ENCODE measurements at regions not wholly inside any gene's neighbourhood (a gene's known extent, or its start where the extent isn't known, plus 50 kb on each side); places are given as distances from the start of the nearest gene placed in this dataset.

- Histone ChIP-seq H3K27ac (ENCODE audit: low read length) (no peak overlapping the region), H3K4me3 (ENCODE audit: low read length in 2 of 2) (no peak overlapping the region), H3K36me3 (ENCODE audit: control insufficient read depth in 2 of 2, insufficient read depth in 2 of 2, low read length in 2 of 2) (no peaks in the 10 kb centered on the region), H3K27me3 (ENCODE audit: control insufficient read depth in 1 of 2, insufficient read depth in 2 of 2, low read length in 2 of 2) (no peaks in the 10 kb centered on the region), H3K9me3 (ENCODE audit: control insufficient read depth in 2 of 2, low read length in 2 of 2) (no peaks in the 10 kb centered on the region), H3K9ac (ENCODE audit: low read length in 2 of 2) (no peak overlapping the region), H3K4me1 (ENCODE audit: control insufficient read depth, insufficient read depth, low read length) (no peaks in the 10 kb centered on the region)
Observed at GRCh38 chr4:153954654-153955053, 165.8 kb upstream of the SFRP2 start.

- no peaks in the 10 kb centered on the region for H3K4me1 ChIP-seq (ENCODE audit: control insufficient read depth, insufficient read depth, low read length)
- no peak overlapping the region for H3K9ac ChIP-seq (ENCODE audit: low read length in 2 of 2)
- no peak overlapping the region for H3K4me3 ChIP-seq (ENCODE audit: low read length in 2 of 2)
- H3K36me3 ChIP-seq (ENCODE audit: control insufficient read depth in 2 of 2, insufficient read depth in 2 of 2, low read length in 2 of 2), result no peaks in the 10 kb centered on the region
- H3K27ac ChIP-seq (ENCODE audit: low read length), result no peak overlapping the region
- H3K27me3 ChIP-seq (ENCODE audit: control insufficient read depth in 1 of 2, insufficient read depth in 2 of 2, low read length in 2 of 2), result no peaks in the 10 kb centered on the region
- no peaks in the 10 kb centered on the region for H3K9me3 ChIP-seq (ENCODE audit: control insufficient read depth in 2 of 2, low read length in 2 of 2)
Observed at GRCh38 chr4:153950100-153950979, 161.5 kb upstream of the SFRP2 start.

GRCh38 chr4:153948041-153948440 is 159.2 kb upstream of the SFRP2 start:
- no peak overlapping the region for H3K9ac ChIP-seq (ENCODE audit: low read length in 2 of 2)
- no peak overlapping the region for H3K4me3 ChIP-seq (ENCODE audit: low read length in 2 of 2)
- no peak overlapping the region for H3K27ac ChIP-seq (ENCODE audit: low read length)
- H3K36me3 ChIP-seq (ENCODE audit: control insufficient read depth in 2 of 2, insufficient read depth in 2 of 2, low read length in 2 of 2), result no peaks in the 10 kb centered on the region
- no peaks in the 10 kb centered on the region for H3K4me1 ChIP-seq (ENCODE audit: control insufficient read depth, insufficient read depth, low read length)
- no peaks in the 10 kb centered on the region for H3K27me3 ChIP-seq (ENCODE audit: control insufficient read depth in 1 of 2, insufficient read depth in 2 of 2, low read length in 2 of 2)
- no peaks in the 10 kb centered on the region for H3K9me3 ChIP-seq (ENCODE audit: control insufficient read depth in 2 of 2, low read length in 2 of 2)

DNA sequence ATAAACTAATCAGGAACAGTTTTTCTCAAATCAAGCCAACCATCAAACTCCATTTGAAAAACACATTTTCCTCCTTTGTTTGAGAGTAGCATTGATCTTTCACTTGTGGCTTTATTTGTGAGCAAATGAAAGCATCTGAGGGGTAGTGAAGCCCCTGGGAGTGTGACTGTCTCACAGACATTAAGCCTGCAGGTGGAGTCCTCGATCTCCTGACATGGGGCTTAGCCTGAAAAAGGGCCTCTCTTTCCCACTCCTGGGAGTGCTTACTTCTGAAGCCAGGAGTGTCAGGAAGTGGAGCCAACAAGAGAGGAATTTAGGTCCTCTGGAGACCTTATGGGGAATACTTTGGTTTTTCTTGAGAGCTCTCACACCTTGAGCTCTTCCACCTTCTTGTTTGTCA is 158.2 kb upstream of the SFRP2 start:
- no peaks in the 10 kb centered on the region for H3K9me3 ChIP-seq (ENCODE audit: control insufficient read depth in 2 of 2, low read length in 2 of 2)
- no peak overlapping the region for H3K4me3 ChIP-seq (ENCODE audit: low read length in 2 of 2)
- H3K27me3 ChIP-seq (ENCODE audit: control insufficient read depth in 1 of 2, insufficient read depth in 2 of 2, low read length in 2 of 2), result no peaks in the 10 kb centered on the region
- H3K36me3 ChIP-seq (ENCODE audit: control insufficient read depth in 2 of 2, insufficient read depth in 2 of 2, low read length in 2 of 2), result no peaks in the 10 kb centered on the region
- H3K27ac ChIP-seq (ENCODE audit: low read length), result no peak overlapping the region
- no peak overlapping the region for H3K9ac ChIP-seq (ENCODE audit: low read length in 2 of 2)
- H3K4me1 ChIP-seq (ENCODE audit: control insufficient read depth, insufficient read depth, low read length), result no peaks in the 10 kb centered on the region

DNA sequence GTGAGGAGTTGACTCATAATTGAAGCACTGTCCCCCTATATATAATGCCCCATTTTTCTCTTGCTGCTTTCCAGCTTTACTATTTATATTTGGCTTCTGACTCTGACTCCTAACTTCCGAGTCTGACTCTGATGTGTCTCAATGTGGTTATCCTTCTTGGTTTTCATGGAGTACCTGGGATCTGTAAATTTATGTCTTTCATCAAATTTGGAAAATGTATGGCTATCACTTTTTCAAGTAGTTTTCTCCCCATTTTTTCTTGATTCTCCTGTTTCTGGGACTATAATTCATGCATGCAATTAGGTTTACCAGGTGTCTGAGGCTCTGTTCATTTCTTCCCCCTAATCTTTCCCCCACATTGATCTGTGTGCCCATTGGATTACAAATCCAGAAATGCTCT is 156.8 kb upstream of the SFRP2 start:
- Histone ChIP-seq H3K27me3 (ENCODE audit: control insufficient read depth in 1 of 2, insufficient read depth in 2 of 2, low read length in 2 of 2) (no peaks in the 10 kb centered on the region), H3K9me3 (ENCODE audit: control insufficient read depth in 2 of 2, low read length in 2 of 2) (no peaks in the 10 kb centered on the region), H3K36me3 (ENCODE audit: control insufficient read depth in 2 of 2, insufficient read depth in 2 of 2, low read length in 2 of 2) (no peaks in the 10 kb centered on the region), H3K4me3 (ENCODE audit: low read length in 2 of 2) (no peak overlapping the region), H3K4me1 (ENCODE audit: control insufficient read depth, insufficient read depth, low read length) (no peaks in the 10 kb centered on the region), H3K9ac (ENCODE audit: low read length in 2 of 2) (no peak overlapping the region), H3K27ac (ENCODE audit: low read length) (no peak overlapping the region)

DNA sequence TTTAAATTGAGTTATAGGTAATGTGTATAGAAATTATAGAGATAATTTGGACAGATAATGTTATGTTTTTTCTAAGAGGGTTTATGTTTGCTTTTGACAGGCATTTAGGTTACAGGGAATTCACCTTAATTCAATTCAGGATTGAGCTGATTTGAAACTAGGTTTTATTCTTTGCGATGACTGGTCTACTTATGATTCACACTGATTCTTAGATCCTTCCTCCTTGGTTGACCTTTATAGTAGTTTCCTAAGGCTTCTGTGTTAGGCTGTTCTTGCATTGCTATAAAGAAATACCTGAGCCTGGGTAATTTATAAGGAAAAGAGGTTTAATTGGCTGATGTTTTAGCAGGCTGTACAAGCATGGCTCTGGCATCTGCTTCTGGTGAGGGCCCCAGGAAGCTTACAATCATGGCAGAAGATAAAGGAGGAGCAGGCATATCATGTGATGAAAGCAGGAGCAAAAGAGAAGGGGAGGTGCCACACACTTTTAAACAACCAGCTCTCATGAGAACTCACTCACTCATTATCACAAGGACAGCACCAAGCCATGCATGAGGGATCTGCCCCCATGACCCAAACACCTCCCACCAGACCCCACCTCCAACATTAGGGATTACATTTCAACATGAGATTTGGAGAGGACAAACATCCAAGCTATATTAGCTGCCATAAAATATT is 155.0 kb upstream of the SFRP2 start:
- Histone ChIP-seq H3K27ac (ENCODE audit: low read length) (no peak overlapping the region), H3K36me3 (ENCODE audit: control insufficient read depth in 2 of 2, insufficient read depth in 2 of 2, low read length in 2 of 2) (no peaks in the 10 kb centered on the region), H3K9me3 (ENCODE audit: control insufficient read depth in 2 of 2, low read length in 2 of 2) (no peaks in the 10 kb centered on the region), H3K27me3 (ENCODE audit: control insufficient read depth in 1 of 2, insufficient read depth in 2 of 2, low read length in 2 of 2) (no peaks in the 10 kb centered on the region), H3K4me1 (ENCODE audit: control insufficient read depth, insufficient read depth, low read length) (no peaks in the 10 kb centered on the region), H3K4me3 (ENCODE audit: low read length in 2 of 2) (no peak overlapping the region), H3K9ac (ENCODE audit: low read length in 2 of 2) (no peak overlapping the region)

DNA sequence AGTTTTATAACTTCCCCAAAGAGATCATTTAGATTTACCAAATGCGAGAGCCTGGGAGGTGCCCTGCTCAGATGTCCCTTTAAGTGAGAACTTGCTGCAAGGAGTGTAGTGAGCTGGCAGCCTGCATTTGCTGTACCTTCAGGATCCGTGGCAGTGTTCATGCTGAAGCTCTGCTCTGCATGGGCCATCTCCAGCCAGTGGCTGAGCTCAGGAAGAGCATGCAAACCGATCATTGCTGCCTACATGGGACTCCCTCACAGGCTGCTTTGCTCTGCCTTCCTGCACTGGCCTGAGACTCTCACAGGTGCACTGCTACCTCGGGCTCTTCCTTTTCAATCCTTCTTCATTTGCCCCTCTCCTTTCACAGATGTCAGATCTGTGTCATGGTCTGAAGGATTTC is 152.0 kb upstream of the SFRP2 start:
- H3K4me3 ChIP-seq (ENCODE audit: low read length in 2 of 2), result no peak overlapping the region
- H3K4me1 ChIP-seq (ENCODE audit: control insufficient read depth, insufficient read depth, low read length), result no peaks in the 10 kb centered on the region
- no peaks in the 10 kb centered on the region for H3K36me3 ChIP-seq (ENCODE audit: control insufficient read depth in 2 of 2, insufficient read depth in 2 of 2, low read length in 2 of 2)
- H3K9ac ChIP-seq (ENCODE audit: low read length in 2 of 2), result no peak overlapping the region
- no peaks in the 10 kb centered on the region for H3K27me3 ChIP-seq (ENCODE audit: control insufficient read depth in 1 of 2, insufficient read depth in 2 of 2, low read length in 2 of 2)
- H3K27ac ChIP-seq (ENCODE audit: low read length), result no peak overlapping the region
- no peaks in the 10 kb centered on the region for H3K9me3 ChIP-seq (ENCODE audit: control insufficient read depth in 2 of 2, low read length in 2 of 2)

DNA sequence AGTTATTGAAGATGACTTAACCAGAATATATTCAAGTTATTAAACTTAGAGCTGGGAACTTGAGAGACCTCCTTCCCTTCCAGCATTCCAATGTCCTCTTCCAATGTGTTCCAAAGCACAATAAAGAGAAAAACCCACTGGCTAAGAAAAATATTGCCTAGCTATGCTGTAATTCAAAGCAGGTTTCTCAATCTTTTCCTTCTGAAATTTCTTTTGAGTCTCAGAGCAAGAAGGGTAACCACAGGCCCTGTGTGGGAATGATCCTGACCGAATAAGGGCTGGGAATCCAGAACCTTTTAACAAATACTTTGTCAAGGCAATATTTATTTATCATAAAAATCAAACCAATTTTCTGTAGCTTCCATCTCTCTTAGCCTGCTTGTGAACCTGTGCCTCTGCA is 150.7 kb upstream of the SFRP2 start:
- no peaks in the 10 kb centered on the region for H3K36me3 ChIP-seq (ENCODE audit: control insufficient read depth in 2 of 2, insufficient read depth in 2 of 2, low read length in 2 of 2)
- H3K9me3 ChIP-seq (ENCODE audit: control insufficient read depth in 2 of 2, low read length in 2 of 2), result no peaks in the 10 kb centered on the region
- no peaks in the 10 kb centered on the region for H3K4me1 ChIP-seq (ENCODE audit: control insufficient read depth, insufficient read depth, low read length)
- no peak overlapping the region for H3K27ac ChIP-seq (ENCODE audit: low read length)
- H3K9ac ChIP-seq (ENCODE audit: low read length in 2 of 2), result no peak overlapping the region
- H3K4me3 ChIP-seq (ENCODE audit: low read length in 2 of 2), result no peak overlapping the region
- H3K27me3 ChIP-seq (ENCODE audit: control insufficient read depth in 1 of 2, insufficient read depth in 2 of 2, low read length in 2 of 2), result no peaks in the 10 kb centered on the region

DNA sequence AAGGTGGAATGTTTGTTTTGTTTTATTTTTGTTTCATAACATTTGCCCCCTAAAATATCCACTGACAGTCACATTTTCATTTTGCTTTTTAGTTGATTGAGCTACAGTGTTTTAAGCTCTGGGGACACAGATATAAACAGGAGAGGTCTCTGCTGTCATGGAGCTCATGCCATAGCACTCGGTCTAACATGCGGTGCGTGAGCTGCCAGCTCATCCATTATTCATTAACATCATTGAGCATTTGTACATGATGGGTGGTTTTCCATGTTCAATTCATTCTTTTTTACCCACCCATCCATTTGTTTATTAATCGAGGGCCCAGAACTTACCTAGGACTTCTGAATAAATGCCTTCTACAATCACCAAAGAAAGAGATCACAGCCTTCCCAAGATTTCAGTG is 150.1 kb upstream of the SFRP2 start:
- Histone ChIP-seq H3K27ac (ENCODE audit: low read length) (no peak overlapping the region), H3K4me3 (ENCODE audit: low read length in 2 of 2) (no peak overlapping the region), H3K4me1 (ENCODE audit: control insufficient read depth, insufficient read depth, low read length) (no peaks in the 10 kb centered on the region), H3K9ac (ENCODE audit: low read length in 2 of 2) (no peak overlapping the region), H3K9me3 (ENCODE audit: control insufficient read depth in 2 of 2, low read length in 2 of 2) (no peaks in the 10 kb centered on the region), H3K27me3 (ENCODE audit: control insufficient read depth in 1 of 2, insufficient read depth in 2 of 2, low read length in 2 of 2) (no peaks in the 10 kb centered on the region), H3K36me3 (ENCODE audit: control insufficient read depth in 2 of 2, insufficient read depth in 2 of 2, low read length in 2 of 2) (no peaks in the 10 kb centered on the region)

- no peak overlapping the region for H3K27ac ChIP-seq (ENCODE audit: low read length)
Observed at GRCh38 chr4:153937289-153937688, 148.4 kb upstream of the SFRP2 start.

GRCh38 chr4:153936121-153936520 is 147.2 kb upstream of the SFRP2 start:
- Histone ChIP-seq H3K36me3 (ENCODE audit: control insufficient read depth in 2 of 2, insufficient read depth in 2 of 2, low read length in 2 of 2) (no peaks in the 10 kb centered on the region), H3K9me3 (ENCODE audit: control insufficient read depth in 2 of 2, low read length in 2 of 2) (no peaks in the 10 kb centered on the region), H3K4me1 (ENCODE audit: control insufficient read depth, insufficient read depth, low read length) (no peaks in the 10 kb centered on the region), H3K27ac (ENCODE audit: low read length) (no peak overlapping the region), H3K4me3 (ENCODE audit: low read length in 2 of 2) (no peak overlapping the region), H3K27me3 (ENCODE audit: control insufficient read depth in 1 of 2, insufficient read depth in 2 of 2, low read length in 2 of 2) (no peaks in the 10 kb centered on the region), H3K9ac (ENCODE audit: low read length in 2 of 2) (no peak overlapping the region)

More at GRCh38 chr4:153937289-153937688, 148.4 kb upstream of the SFRP2 start:
- no peak overlapping the region for H3K9ac ChIP-seq (ENCODE audit: low read length in 2 of 2)
- H3K27me3 ChIP-seq (ENCODE audit: control insufficient read depth in 1 of 2, insufficient read depth in 2 of 2, low read length in 2 of 2), result no peaks in the 10 kb centered on the region
- no peak overlapping the region for H3K4me3 ChIP-seq (ENCODE audit: low read length in 2 of 2)
- H3K9me3 ChIP-seq (ENCODE audit: control insufficient read depth in 2 of 2, low read length in 2 of 2), result no peaks in the 10 kb centered on the region
- no peaks in the 10 kb centered on the region for H3K36me3 ChIP-seq (ENCODE audit: control insufficient read depth in 2 of 2, insufficient read depth in 2 of 2, low read length in 2 of 2)
- no peaks in the 10 kb centered on the region for H3K4me1 ChIP-seq (ENCODE audit: control insufficient read depth, insufficient read depth, low read length)
